Right renal cortex interstitium (tissue), 3 donors: ENCODE measurements at regions not wholly inside any gene's neighbourhood (a gene's known extent, or its start where the extent isn't known, plus 50 kb on each side); places are given as distances from the start of the nearest gene placed in this dataset.
"Not testable (repeated sequence)": the region's sequence is repeated elsewhere in the genome, so short reads cannot be mapped to it uniquely, and the experiment has no call there.

Source experiments
- DNase-seq, 3 donors: peaks; one replicate each; pipeline ENCODE4 v3.0.0-alpha.2; 2013; ENCODE audit warnings: low read depth in 3 of 3, low spot score in 2 of 3

DNA sequence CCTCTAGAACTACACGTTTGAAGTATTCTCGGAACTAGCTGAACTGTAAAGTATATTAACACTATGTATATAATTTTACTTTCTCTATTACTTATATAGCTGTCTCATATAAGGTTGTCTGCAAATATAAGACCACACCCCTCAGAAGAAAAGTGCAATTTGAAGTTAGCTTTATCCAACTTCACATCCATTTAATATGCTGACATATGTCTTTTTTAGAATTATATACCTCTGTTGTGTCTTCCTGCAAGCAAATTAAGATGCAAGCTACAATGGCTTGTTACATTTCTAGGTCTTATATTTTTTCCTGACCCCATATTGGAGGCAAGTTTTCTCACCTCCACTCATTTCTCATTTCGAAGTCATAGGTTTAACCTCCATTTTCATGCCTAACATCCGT lies 349.0 kb upstream of the AGA start:
- no peak for DNase-seq

- DNase-seq = no peak
These were observed 354.6 kb upstream of the AGA start for GRCh38 chr4:177796841-177797240.

DNA sequence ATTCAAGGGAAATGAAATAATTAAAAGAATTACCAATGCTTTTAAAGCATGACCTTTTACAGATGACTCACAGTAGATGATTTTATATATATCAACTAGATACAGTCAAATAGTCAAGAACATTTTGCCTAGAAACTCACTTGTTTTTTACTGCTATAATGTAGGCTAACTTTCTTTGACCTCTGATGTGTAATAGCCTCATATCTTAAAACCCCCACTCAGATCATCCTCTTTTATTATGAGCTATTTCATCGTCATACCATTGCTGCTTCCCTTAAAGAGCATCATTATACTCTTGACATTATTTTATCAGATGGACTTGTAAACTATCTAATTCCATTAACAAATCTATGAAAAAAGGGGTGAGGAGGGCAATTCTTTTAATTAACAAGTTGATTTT lies 355.9 kb upstream of the AGA start:
- no peak for DNase-seq

DNA sequence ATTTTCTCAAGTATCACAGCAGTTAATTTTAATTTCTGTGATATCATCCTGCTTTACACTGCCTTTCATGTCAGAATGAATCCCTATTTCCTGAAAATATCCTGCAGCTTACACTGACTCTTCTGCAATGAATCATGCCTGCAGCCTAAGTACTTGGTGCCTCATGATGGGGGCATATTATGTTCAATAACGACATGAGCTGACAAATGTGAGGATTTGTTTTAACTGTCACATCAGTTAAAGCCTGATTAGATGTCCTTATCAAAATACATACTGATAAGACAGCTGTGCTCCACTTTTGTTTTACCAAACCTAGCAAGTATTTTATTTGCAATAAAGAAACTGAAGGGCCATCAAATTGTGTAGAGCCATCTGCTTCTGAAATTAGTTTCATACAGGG lies 359.9 kb upstream of the AGA start:
- DNase-seq = no peak

DNA sequence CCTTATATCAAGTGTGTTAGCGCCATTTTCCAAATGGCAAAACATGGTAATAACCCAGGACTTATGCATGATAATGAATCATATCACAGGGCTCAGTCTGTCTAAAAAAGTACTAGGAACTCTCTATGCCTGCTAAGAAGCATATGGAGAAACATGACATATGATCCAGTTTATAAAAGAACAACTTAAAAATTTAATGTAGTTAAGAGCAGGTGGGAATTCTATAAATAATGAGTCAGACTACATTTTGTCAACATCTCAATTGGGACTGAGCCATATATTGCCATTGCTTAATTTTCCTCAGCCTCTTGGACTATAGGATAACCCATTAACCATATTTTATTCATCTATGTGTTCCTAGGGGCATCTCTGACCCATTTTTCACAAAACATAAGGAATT lies 360.4 kb upstream of the AGA start:
- DNase-seq = no peak

GRCh38 chr4:177803151-177803550 lies 360.9 kb upstream of the AGA start:
- no peak for DNase-seq

DNA sequence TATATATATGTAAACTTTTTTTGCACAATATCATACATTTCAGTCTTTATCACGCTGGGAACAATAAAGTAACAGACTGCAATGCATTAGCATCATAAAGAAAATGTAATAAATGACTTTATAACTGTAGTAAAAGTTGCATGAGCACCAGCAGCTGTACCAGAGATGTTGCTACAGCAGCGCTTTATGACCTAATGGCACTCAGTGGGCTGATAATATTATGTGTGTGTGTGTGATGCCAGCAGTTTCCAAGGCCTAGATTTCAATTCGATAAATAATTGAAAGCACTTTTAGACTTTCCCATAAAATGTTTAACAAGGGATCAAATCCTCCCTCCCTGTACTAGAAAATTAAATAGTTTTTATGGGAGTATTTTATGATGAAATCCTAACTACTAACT lies 367.6 kb upstream of the AGA start:
- no peak for DNase-seq

GRCh38 chr4:177810220-177810619 lies 368.0 kb upstream of the AGA start:
- DNase-seq = no peak

- not testable (repeated sequence) for DNase-seq
These were observed 376.2 kb upstream of the AGA start for GRCh38 chr4:177818392-177818791.

DNA sequence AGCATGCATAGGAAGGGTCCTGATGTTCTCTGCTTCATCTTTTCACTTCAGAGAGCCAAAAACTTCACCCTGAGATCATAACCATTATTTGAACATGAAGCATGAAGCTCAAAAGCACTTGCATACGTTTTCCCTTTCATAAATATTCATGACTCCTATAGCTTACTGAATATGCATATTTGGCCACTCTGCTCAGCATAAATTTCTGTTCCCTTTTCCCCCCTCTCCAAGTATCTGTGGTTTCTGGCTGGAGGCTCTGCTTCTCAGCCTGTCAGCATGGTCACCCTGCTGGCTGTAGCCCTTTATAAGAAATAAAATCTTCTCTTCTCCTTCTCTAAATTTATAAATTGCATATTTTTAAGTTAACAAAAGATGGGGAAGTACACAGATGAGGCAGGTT lies 384.7 kb upstream of the AGA start:
- no peak for DNase-seq

DNA sequence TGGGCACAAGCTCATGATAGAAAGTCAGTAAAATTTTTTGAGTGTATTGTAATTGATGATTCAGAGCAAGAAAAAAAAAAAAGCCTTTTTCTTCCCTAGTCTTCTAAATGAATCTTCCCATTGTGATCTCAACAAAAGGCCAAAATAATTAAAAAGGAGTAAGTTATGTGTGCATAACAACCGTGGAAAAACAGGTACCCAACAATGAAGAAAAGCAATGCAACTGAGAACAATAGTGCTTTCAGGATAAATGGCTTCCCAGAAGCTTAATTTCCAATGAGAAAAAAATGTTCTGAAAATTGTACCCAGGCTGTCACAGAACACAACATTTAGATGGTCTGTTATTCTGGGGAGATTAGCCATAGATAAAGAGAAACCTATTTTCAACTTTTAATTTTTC lies 399.0 kb upstream of the AGA start:
- DNase-seq = no peak

DNA sequence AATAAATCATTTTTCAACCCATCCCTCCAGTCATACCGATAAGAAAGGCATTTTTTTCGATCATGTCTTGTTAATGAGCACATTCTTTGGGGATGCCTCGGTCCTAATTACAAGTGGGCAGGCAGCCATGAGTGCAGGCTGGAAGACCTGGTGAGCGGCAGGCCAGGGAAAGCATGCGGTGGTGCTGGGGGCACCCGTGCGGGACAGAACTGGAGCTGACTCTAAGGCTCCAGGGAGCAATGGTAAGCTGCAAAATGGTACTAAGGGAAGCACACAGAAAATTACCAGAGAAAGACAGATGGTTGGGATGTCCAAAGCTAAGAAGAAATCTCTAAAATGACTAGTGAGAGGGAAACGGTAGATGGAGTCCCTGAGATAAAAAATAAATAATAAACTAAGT lies 411.0 kb upstream of the AGA start:
- no peak for DNase-seq

DNA sequence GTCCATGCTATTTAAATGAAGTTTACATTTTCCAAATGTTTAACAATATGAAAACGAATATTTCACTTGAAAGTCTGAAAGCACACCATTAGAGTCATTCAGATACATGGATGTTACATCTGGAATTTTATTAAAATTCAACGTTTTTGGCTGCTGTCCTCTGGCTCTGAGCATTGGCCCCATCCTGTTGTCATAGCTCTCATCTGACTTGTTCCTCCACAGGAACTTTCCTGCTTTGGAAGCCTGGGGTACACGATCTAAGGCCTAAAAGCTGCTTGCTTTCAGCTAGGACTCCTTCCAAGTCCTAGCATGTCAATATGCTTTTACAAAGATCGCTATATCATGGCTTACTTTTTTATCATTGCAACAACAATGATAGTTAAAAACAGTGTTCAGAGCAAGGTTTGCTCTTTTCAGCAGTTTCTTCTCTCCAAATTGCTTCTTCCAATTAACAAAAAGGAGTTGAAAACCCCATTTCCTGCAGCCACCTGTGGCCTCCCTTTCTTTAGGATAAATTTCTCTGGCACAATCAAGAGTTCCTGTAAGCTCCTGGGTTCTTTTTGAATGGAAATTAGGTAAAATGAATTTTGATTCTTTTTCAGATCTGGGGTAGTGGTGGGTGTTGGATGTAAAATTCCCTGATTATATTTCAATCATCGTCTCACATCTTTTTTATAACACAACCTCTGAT lies 413.4 kb upstream of the AGA start:
- no peak for DNase-seq

GRCh38 chr4:177860171-177860570 lies 417.9 kb upstream of the AGA start:
- peak in 2 of 3 donors; percentile 5 to 8 for DNase-seq

DNA sequence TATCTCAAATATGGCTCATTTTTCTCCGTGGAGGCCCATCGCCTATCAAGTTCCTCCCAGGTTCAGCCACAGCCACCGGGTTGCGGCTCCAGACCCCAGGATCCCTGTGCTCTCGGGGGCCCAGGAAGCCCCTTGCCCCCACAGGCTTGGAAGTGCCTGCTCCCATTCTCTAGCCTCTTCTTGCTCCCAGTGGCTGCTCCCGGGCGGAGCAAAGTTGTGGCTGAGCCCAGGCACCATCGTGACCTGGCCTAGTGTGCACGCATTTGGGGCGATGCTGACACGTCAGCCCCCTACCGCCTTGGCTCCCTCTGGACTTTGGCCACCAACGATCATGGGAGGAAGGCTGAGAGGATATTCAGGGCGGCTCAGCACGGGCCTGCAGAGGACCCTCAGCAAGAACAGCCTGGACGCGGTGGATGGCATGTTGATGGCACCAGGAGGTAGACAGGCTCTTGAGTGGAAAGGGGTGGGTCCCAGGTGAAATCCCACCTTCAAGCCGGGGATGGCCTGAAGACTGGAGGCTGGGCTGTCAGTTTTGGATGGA lies 419.4 kb upstream of the AGA start:
- DNase-seq = no peak

- no peak for DNase-seq
These were observed 420.4 kb upstream of the AGA start for GRCh38 chr4:177862541-177863176.

GRCh38 chr4:177879851-177880250 lies 437.6 kb upstream of the AGA start:
- DNase-seq = no peak

DNA sequence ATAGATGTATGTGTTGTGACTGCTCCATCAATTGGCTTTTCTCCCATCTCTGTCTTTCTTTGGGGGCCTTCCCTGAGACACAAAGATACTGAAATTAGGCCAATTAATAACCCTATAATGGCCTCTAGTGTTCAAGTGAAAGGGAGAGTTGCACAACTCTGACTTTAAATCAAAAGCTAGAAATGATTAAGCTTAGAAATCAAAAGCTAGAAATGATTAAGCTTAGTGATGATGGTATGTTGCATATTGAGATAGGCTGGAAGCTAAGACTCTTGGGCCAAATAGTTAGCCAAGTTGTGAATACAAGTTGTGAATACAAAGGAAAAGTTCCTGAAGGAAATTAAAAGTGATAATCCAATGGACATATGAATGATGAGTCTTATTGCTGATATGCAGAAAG lies 452.9 kb upstream of the AGA start:
- no peak for DNase-seq

DNA sequence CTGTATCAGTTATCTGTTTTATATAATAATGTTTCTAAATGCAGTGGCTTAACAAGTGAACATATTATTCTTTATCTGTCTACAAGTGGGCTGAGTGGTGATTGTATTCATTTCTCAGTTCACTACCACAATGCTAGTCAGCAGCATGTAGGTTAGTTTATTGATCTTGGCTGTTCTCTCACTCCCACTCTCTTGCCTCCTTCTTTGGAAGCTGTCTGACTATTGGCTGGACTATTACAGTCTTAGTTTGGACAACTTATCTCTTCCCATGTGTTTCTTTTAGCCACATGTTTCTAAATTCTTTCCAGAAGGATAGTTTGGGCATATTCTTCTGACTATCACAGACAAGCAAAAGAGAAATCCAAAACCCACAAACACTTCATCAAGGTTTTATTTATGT lies 459.5 kb upstream of the AGA start:
- DNase-seq = no peak

GRCh38 chr4:177902386-177902785 lies 460.1 kb upstream of the AGA start:
- no peak for DNase-seq

- no peak for DNase-seq
These were observed 465.6 kb upstream of the AGA start for GRCh38 chr4:177907736-177908424.

- DNase-seq = no peak
These were observed 479.5 kb upstream of the AGA start for GRCh38 chr4:177921715-177922114.
